Stimulated activated CD4-positive, alpha-beta T cell treated with anti-CD3 and anti-CD28 coated beads, Interleukin-2, amount 100 ng/mL, for 24 hours (primary cell): ENCODE measurements at regions not wholly inside any gene's neighbourhood (a gene's known extent, or its start where the extent isn't known, plus 50 kb on each side); places are given as distances from the start of the nearest gene placed in this dataset.
"Not testable (repeated sequence)": the region's sequence is repeated elsewhere in the genome, so short reads cannot be mapped to it uniquely, and the experiment has no call there.

Experiments used
- DNase-seq, 2 donors: peaks; one replicate each; pipeline ENCODE4 v3.0.0-alpha.2; 2020

- DNase-seq, result no peak
Observed at GRCh38 chr5:153308282-153308681, 182.2 kb upstream of the GRIA1 start.

GRCh38 chr5:153318556-153318955 lies 171.9 kb upstream of the GRIA1 start:
- DNase-seq, result no peak

- no peak for DNase-seq
Observed at GRCh38 chr5:153321478-153321877, 169.0 kb upstream of the GRIA1 start.

GRCh38 chr5:153340139-153340538 lies 150.3 kb upstream of the GRIA1 start:
- no peak for DNase-seq

GRCh38 chr5:153340738-153341137 lies 149.7 kb upstream of the GRIA1 start:
- DNase-seq, result no peak

GRCh38 chr5:153342487-153342886 lies 148.0 kb upstream of the GRIA1 start:
- DNase-seq, result no peak

GRCh38 chr5:153347611-153348010 lies 142.9 kb upstream of the GRIA1 start:
- DNase-seq, result no peak

- DNase-seq, result no peak
Observed at GRCh38 chr5:153350175-153350883, 140.1 kb upstream of the GRIA1 start.

- DNase-seq, result peak; percentile 14 to 45
Observed at GRCh38 chr5:153352685-153353219, 137.7 kb upstream of the GRIA1 start.

- DNase-seq, result no peak
Observed at GRCh38 chr5:153357493-153358112, 132.9 kb upstream of the GRIA1 start.

- DNase-seq, result no peak
Observed at GRCh38 chr5:153358315-153358976, 132.0 kb upstream of the GRIA1 start.

- DNase-seq, result no peak
Observed at GRCh38 chr5:153360860-153361259, 129.6 kb upstream of the GRIA1 start.

GRCh38 chr5:153361735-153362409 lies 128.6 kb upstream of the GRIA1 start:
- DNase-seq, result no peak

- DNase-seq, result no peak
Observed at GRCh38 chr5:153365547-153365946, 124.9 kb upstream of the GRIA1 start.

- no peak for DNase-seq
Observed at GRCh38 chr5:153367466-153367865, 123.0 kb upstream of the GRIA1 start.

- no peak for DNase-seq
Observed at GRCh38 chr5:153372425-153373129, 117.9 kb upstream of the GRIA1 start.

- no peak for DNase-seq
Observed at GRCh38 chr5:153373130-153373498, 117.4 kb upstream of the GRIA1 start.

- DNase-seq, result not testable (repeated sequence)
Observed at GRCh38 chr5:153381630-153382029, 108.8 kb upstream of the GRIA1 start.

- DNase-seq, result no peak
Observed at GRCh38 chr5:153390569-153390968, 99.9 kb upstream of the GRIA1 start.

- DNase-seq, result no peak
Observed at GRCh38 chr5:153399595-153399994, 90.9 kb upstream of the GRIA1 start.

GRCh38 chr5:153400931-153401330 lies 89.5 kb upstream of the GRIA1 start:
- no peak for DNase-seq

GRCh38 chr5:153402550-153402949 lies 87.9 kb upstream of the GRIA1 start:
- DNase-seq, result no peak

GRCh38 chr5:153403470-153403869 lies 87.0 kb upstream of the GRIA1 start:
- DNase-seq, result no peak
